A673 (cell line): ENCODE measurements at regions not wholly inside any gene's neighbourhood (a gene's known extent, or its start where the extent isn't known, plus 50 kb on each side); places are given as distances from the start of the nearest gene placed in this dataset.

Source experiments
- BruUV-seq: library from RNA; stranded (reverse); fragments of 400-500 nt; replicated peaks from 2 replicates; lab custom pipeline; 2021; lab: Mats Ljungman, UMichigan
- CTCF ChIA-PET: fragments of 300-600 bp; sonication (Branson Sonifier 250); formaldehyde crosslinking; loops from one replicate; lab custom pipeline; 2022; ENCODE audit warnings: antibody characterized with exemption; lab: Charles Lee
- POLR2A ChIA-PET: fragments of 300-600 bp; sonication (Branson Sonifier 250); formaldehyde crosslinking; loops from one replicate; lab custom pipeline; 2022; ENCODE audit warnings: antibody characterized with exemption; ENCODE audit not compliant: low non-redundant PET; lab: Charles Lee
- DNase-seq: peaks from one replicate; pipeline ENCODE4 v3.0.0-alpha.2; 2015; ENCODE audit warnings: low spot score
- H3K27ac ChIP-seq: fragments of 200-600 bp; sonication (generic); 2 replicates; pipeline ENCODE4 v1.5.1; 2016; ENCODE audit warnings: mixed run types, low read depth, mild to moderate bottlenecking, mixed read lengths, antibody characterized with exemption, low read length; ENCODE audit not compliant: poor library complexity, severe bottlenecking
- H3K27me3 ChIP-seq: fragments of 200-600 bp; sonication (generic); replicated peaks from 2 replicates; pipeline ENCODE4 v1.6.1; 2017; ENCODE audit warnings: mixed run types, low read depth, mild to moderate bottlenecking, mixed read lengths, antibody characterized with exemption, low read length; ENCODE audit not compliant: insufficient read depth, poor library complexity
- H3K36me3 ChIP-seq: fragments of 200-600 bp; sonication (generic); 2 replicates; pipeline ENCODE4 v1.6.1; 2016; ENCODE audit warnings: mixed run types, mild to moderate bottlenecking, mixed read lengths, antibody characterized with exemption, low read length; ENCODE audit not compliant: insufficient read depth, poor library complexity, severe bottlenecking
- H3K4me1 ChIP-seq: fragments of 200-600 bp; sonication (generic); 2 replicates; pipeline ENCODE4 v1.6.1; 2017; ENCODE audit warnings: mixed run types, mild to moderate bottlenecking, mixed read lengths, antibody characterized with exemption, low read length; ENCODE audit not compliant: insufficient read depth, poor library complexity, severe bottlenecking
- H3K4me3 ChIP-seq: fragments of 200-600 bp; sonication (generic); 2 replicates; pipeline ENCODE4 v1.5.1; 2016; ENCODE audit warnings: low read depth, mixed run types, mild to moderate bottlenecking, mixed read lengths, low read length; ENCODE audit not compliant: poor library complexity, severe bottlenecking
- H3K9me3 ChIP-seq: fragments of 200-600 bp; sonication (generic); 2 replicates; pipeline ENCODE4 v1.6.1; 2016; ENCODE audit warnings: mixed run types, low read depth, mild to moderate bottlenecking, mixed read lengths, antibody characterized with exemption, low read length; ENCODE audit not compliant: poor library complexity, severe bottlenecking
- EZH2 ChIP-seq: fragments of 200-600 bp; sonication (generic); IDR thresholded peaks from 2 replicates; pipeline ENCODE4 v1.6.1; 2017; ENCODE audit warnings: borderline replicate concordance, low read depth, mild to moderate bottlenecking, mixed read lengths, antibody characterized with exemption, low read length; ENCODE audit not compliant: poor library complexity, severe bottlenecking
- intact Hi-C: fragments of 100-400 bp; cut with micrococcal nuclease; formaldehyde crosslinking; loops from one replicate; pipeline ENCODE4 v1.10.0; 2022; ENCODE audit not compliant: unreplicated experiment
- TF ChIP-seq, protein P1 (sequence below): fragments of 300-800, 200-600 bp; sonication (generic); conservative IDR thresholded peaks from 2 replicates; pipeline ENCODE4 v1.5.1; 2017; ENCODE audit warnings: low read depth, mild to moderate bottlenecking, antibody characterized with exemption, low read length, moderate library complexity, mixed read lengths

GRCh38 chr18:27558388-27559155 lies 373.5 kb upstream of the CHST9 start:
- H3K27ac ChIP-seq, result no peak overlapping the region
- DNase-seq, result no peak
- peaks cover 12% of the 10 kb centered on the region for H3K4me1 ChIP-seq
- H3K27me3 ChIP-seq, result no peaks in the 10 kb centered on the region
- TF ChIP-seq, protein P1, sequence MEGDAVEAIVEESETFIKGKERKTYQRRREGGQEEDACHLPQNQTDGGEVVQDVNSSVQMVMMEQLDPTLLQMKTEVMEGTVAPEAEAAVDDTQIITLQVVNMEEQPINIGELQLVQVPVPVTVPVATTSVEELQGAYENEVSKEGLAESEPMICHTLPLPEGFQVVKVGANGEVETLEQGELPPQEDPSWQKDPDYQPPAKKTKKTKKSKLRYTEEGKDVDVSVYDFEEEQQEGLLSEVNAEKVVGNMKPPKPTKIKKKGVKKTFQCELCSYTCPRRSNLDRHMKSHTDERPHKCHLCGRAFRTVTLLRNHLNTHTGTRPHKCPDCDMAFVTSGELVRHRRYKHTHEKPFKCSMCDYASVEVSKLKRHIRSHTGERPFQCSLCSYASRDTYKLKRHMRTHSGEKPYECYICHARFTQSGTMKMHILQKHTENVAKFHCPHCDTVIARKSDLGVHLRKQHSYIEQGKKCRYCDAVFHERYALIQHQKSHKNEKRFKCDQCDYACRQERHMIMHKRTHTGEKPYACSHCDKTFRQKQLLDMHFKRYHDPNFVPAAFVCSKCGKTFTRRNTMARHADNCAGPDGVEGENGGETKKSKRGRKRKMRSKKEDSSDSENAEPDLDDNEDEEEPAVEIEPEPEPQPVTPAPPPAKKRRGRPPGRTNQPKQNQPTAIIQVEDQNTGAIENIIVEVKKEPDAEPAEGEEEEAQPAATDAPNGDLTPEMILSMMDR, result no peak
- TF ChIP-seq EZH2, result no peak
- H3K36me3 ChIP-seq, result no peaks in the 10 kb centered on the region
- intact Hi-C loops, result no loop called here
- H3K9me3 ChIP-seq, result no peaks in the 10 kb centered on the region
- POLR2A ChIA-PET, result no interaction called here
- CTCF ChIA-PET, result no interaction called here
- no TSS peak for BruUV-seq
- no peak overlapping the region for H3K4me3 ChIP-seq

- H3K27ac ChIP-seq, result no peak overlapping the region
- CTCF ChIA-PET, result no interaction called here
- TF ChIP-seq, protein P1, result no peak
- TF ChIP-seq EZH2, result no peak
- H3K4me1 ChIP-seq, result no peaks in the 10 kb centered on the region
- intact Hi-C loops, result no loop called here
- no TSS peak for BruUV-seq
- no peaks in the 10 kb centered on the region for H3K9me3 ChIP-seq
- no peak overlapping the region for H3K4me3 ChIP-seq
- DNase-seq, result no peak
- H3K36me3 ChIP-seq, result no peaks in the 10 kb centered on the region
- no peaks in the 10 kb centered on the region for H3K27me3 ChIP-seq
- POLR2A ChIA-PET, result no interaction called here
Measured at GRCh38 chr18:27556741-27557140, 371.6 kb upstream of the CHST9 start.

- BruUV-seq, result no TSS peak
- no peak overlapping the region for H3K27ac ChIP-seq
- ChIA-PET CTCF (no interaction called here), POLR2A (no interaction called here)
- intact Hi-C loops, result no loop called here
- H3K9me3 ChIP-seq, result no peaks in the 10 kb centered on the region
- H3K27me3 ChIP-seq, result no peaks in the 10 kb centered on the region
- no peaks in the 10 kb centered on the region for H3K4me1 ChIP-seq
- no peak overlapping the region for H3K4me3 ChIP-seq
- no peak for DNase-seq
- no peak for TF ChIP-seq EZH2
- TF ChIP-seq, protein P1, result no peak
- H3K36me3 ChIP-seq, result no peaks in the 10 kb centered on the region
Measured at GRCh38 chr18:27549335-27550039, 364.4 kb upstream of the CHST9 start.
